ENCODE measurements at regions not wholly inside any gene's neighbourhood (a gene's known extent, or its start where the extent isn't known, plus 50 kb on each side); places are given as distances from the start of the nearest gene placed in this dataset.
"Not testable (repeated sequence)": the region's sequence is repeated elsewhere in the genome, so short reads cannot be mapped to it uniquely, and the experiment has no call there.

- DNase-seq (ENCODE audit: low read depth), result no peak
Measured at GRCh38 chrX:43375136-43375535, 281.0 kb upstream of the MAOA start.

GRCh38 chrX:43380704-43381103 is 275.4 kb upstream of the MAOA start:
- no peak for DNase-seq (ENCODE audit: low read depth)

GRCh38 chrX:43386875-43387274 is 269.2 kb upstream of the MAOA start:
- DNase-seq (ENCODE audit: low read depth), result no peak

- no peak for DNase-seq (ENCODE audit: low read depth)
Measured at GRCh38 chrX:43405191-43405590, 250.9 kb upstream of the MAOA start.

- DNase-seq (ENCODE audit: low read depth), result no peak
Measured at GRCh38 chrX:43423876-43424275, 232.2 kb upstream of the MAOA start.

GRCh38 chrX:43436517-43436916 is 219.6 kb upstream of the MAOA start:
- no peak for DNase-seq (ENCODE audit: low read depth)

- no peak for DNase-seq (ENCODE audit: low read depth)
Measured at GRCh38 chrX:43446752-43447151, 209.3 kb upstream of the MAOA start.

- no peak for DNase-seq (ENCODE audit: low read depth)
Measured at GRCh38 chrX:43448688-43449087, 207.4 kb upstream of the MAOA start.

- no peak for DNase-seq (ENCODE audit: low read depth)
Measured at GRCh38 chrX:43450355-43450754, 205.7 kb upstream of the MAOA start.

- not testable (repeated sequence) for DNase-seq (ENCODE audit: low read depth)
Measured at GRCh38 chrX:43451976-43452686, 204.0 kb upstream of the MAOA start.

GRCh38 chrX:43456063-43456462 is 200.0 kb upstream of the MAOA start:
- no peak for DNase-seq (ENCODE audit: low read depth)

GRCh38 chrX:43456906-43457305 is 199.2 kb upstream of the MAOA start:
- no peak for DNase-seq (ENCODE audit: low read depth)

GRCh38 chrX:43467608-43468234 is 188.4 kb upstream of the MAOA start:
- DNase-seq (ENCODE audit: low read depth), result no peak

GRCh38 chrX:43469391-43470054 is 186.6 kb upstream of the MAOA start:
- no peak for DNase-seq (ENCODE audit: low read depth)

GRCh38 chrX:43474321-43474720 is 181.8 kb upstream of the MAOA start:
- DNase-seq (ENCODE audit: low read depth), result no peak

- DNase-seq (ENCODE audit: low read depth), result no peak
Measured at GRCh38 chrX:43479070-43479469, 177.0 kb upstream of the MAOA start.

GRCh38 chrX:43479850-43480249 is 176.2 kb upstream of the MAOA start:
- DNase-seq (ENCODE audit: low read depth), result no peak

- DNase-seq (ENCODE audit: low read depth), result no peak
Measured at GRCh38 chrX:43481576-43481975, 174.5 kb upstream of the MAOA start.

- no peak for DNase-seq (ENCODE audit: low read depth)
Measured at GRCh38 chrX:43493756-43494155, 162.3 kb upstream of the MAOA start.

- no peak for DNase-seq (ENCODE audit: low read depth)
Measured at GRCh38 chrX:43500246-43500645, 155.9 kb upstream of the MAOA start.

GRCh38 chrX:43500996-43501694 is 155.0 kb upstream of the MAOA start:
- no peak for DNase-seq (ENCODE audit: low read depth)

GRCh38 chrX:43504394-43504793 is 151.7 kb upstream of the MAOA start:
- no peak for DNase-seq (ENCODE audit: low read depth)

GRCh38 chrX:43505769-43506168 is 150.3 kb upstream of the MAOA start:
- no peak for DNase-seq (ENCODE audit: low read depth)

Data from stimulated activated CD8-positive, alpha-beta memory T cell treated with anti-CD3 and anti-CD28 coated beads, Interleukin-7, amount 100 ng/mL, for 24 hours (primary cell).